Astrocyte (in vitro differentiated cells and primary cell): ENCODE measurements at regions not wholly inside any gene's neighbourhood (a gene's known extent, or its start where the extent isn't known, plus 50 kb on each side); places are given as distances from the start of the nearest gene placed in this dataset.

Experiments
- CTCF ChIP-seq: IDR thresholded peaks from 2 replicates; pipeline ENCODE4 v1.5.1; 2011; ENCODE audit warnings: low read depth, mild to moderate bottlenecking, inconsistent platforms, low read length, moderate library complexity; ENCODE audit not compliant: insufficient read depth
- EZH2 ChIP-seq: IDR thresholded peaks from 2 replicates; pipeline ENCODE4 v1.6.1; 2012; ENCODE audit warnings: mild to moderate bottlenecking, low read length, inconsistent platforms; ENCODE audit not compliant: insufficient read depth

GRCh38 chrX:75893281-75893680 is 108.2 kb upstream of the MAGEE2 start:
- TF ChIP-seq CTCF = no peak
- TF ChIP-seq EZH2 = no peak
